MM.1S (cell line): ENCODE measurements at regions not wholly inside any gene's neighbourhood (a gene's known extent, or its start where the extent isn't known, plus 50 kb on each side); places are given as distances from the start of the nearest gene placed in this dataset.

Source experiments
- CTCF ChIP-seq: fragments of 300-600 bp; sonication (generic); IDR thresholded peaks from 2 replicates; pipeline ENCODE4 v1.5.1; 2016; ENCODE audit warnings: antibody characterized with exemption, low read length, mixed read lengths
- EZH2 ChIP-seq: fragments of 300-600 bp; sonication (generic); optimal IDR thresholded peaks from 2 replicates; pipeline ENCODE3; 2017; ENCODE audit warnings: low read depth, mild to moderate bottlenecking, antibody characterized with exemption, low read length, mixed read lengths
- EZH2phosphoT487 ChIP-seq: fragments of 300-600 bp; sonication (generic); IDR thresholded peaks from 2 replicates; pipeline ENCODE4 v1.6.1; 2018; ENCODE audit warnings: antibody characterized with exemption, low read length

GRCh38 chr4:149911354-149911753, 95.7 kb upstream of the IQCM start:
- TF ChIP-seq EZH2: no peak
- TF ChIP-seq CTCF: no peak
- no peak for TF ChIP-seq EZH2phosphoT487
